ENCODE measurements at regions not wholly inside any gene's neighbourhood (a gene's known extent, or its start where the extent isn't known, plus 50 kb on each side); places are given as distances from the start of the nearest gene placed in this dataset.

- Histone ChIP-seq H3K4me2 (ENCODE audit: low read length) (no peak overlapping the region), H3K14ac (ENCODE audit: low read length) (no peak overlapping the region), H2BK120ac (ENCODE audit: insufficient read depth, low read length, poor library complexity) (no peak overlapping the region), H3K4ac (ENCODE audit: low read depth, low read length) (no peak overlapping the region), H3K18ac (ENCODE audit: low read length) (no peak overlapping the region), H3K9me3 (ENCODE audit: insufficient read depth, low read depth, low read length) (peaks cover 8% of the 10 kb centered on the region), H4K12ac (ENCODE audit: low read depth, low read length) (no peak overlapping the region), H3K27me3 (ENCODE audit: insufficient read depth, low read length) (no peaks in the 10 kb centered on the region), H2AFZ (ENCODE audit: insufficient read depth, low read length, poor library complexity) (no peak overlapping the region), H3K79me2 (ENCODE audit: control insufficient read depth, insufficient read depth, low read length, poor library complexity) (no peaks in the 10 kb centered on the region), H2BK5ac (ENCODE audit: low read depth, low read length, poor library complexity) (no peak overlapping the region), H2BK12ac (ENCODE audit: low read length) (no peak overlapping the region), H3K9ac (ENCODE audit: low read length) (no peak overlapping the region), H3K23ac (ENCODE audit: low read length) (no peak overlapping the region), H4K91ac (ENCODE audit: low read depth, low read length) (no peak overlapping the region), H4K8ac (ENCODE audit: low read depth, low read length) (no peak overlapping the region), H3K4me3 (ENCODE audit: low read depth, low read length) (no peak overlapping the region), H2AK5ac (ENCODE audit: low read length) (no peak overlapping the region), H3K36me3 (ENCODE audit: control insufficient read depth in 1 of 2, insufficient read depth in 2 of 2, low read length in 2 of 2) (no peaks in the 10 kb centered on the region), H3K4me1 (ENCODE audit: control insufficient read depth in 1 of 2, insufficient read depth in 2 of 2, low read length in 2 of 2) (no peaks in the 10 kb centered on the region), H3K79me1 (ENCODE audit: low read length) (no peaks in the 10 kb centered on the region), H3K27ac (ENCODE audit: low read depth, low read length) (no peak overlapping the region)
- no CpG with 5 or more reads among the region's 8 CpGs for WGBS (ENCODE audit: extremely low coverage, insufficient coverage, insufficient read length)
- no peak for DNase-seq
Observed at GRCh38 chr2:240215676-240216051, 75.2 kb upstream of the OTOS start.

GRCh38 chr2:240216167-240216566, 75.7 kb upstream of the OTOS start:
- no peak overlapping the region for H2BK5ac ChIP-seq (ENCODE audit: low read depth, low read length, poor library complexity)
- no peak overlapping the region for H3K18ac ChIP-seq (ENCODE audit: low read length)
- H3K4me2 ChIP-seq (ENCODE audit: low read length): no peak overlapping the region
- H3K27me3 ChIP-seq (ENCODE audit: insufficient read depth, low read length): no peaks in the 10 kb centered on the region
- no peak overlapping the region for H4K91ac ChIP-seq (ENCODE audit: low read depth, low read length)
- no peak overlapping the region for H2AK5ac ChIP-seq (ENCODE audit: low read length)
- no peak overlapping the region for H3K14ac ChIP-seq (ENCODE audit: low read length)
- no peaks in the 10 kb centered on the region for H3K79me1 ChIP-seq (ENCODE audit: low read length)
- no peak overlapping the region for H4K12ac ChIP-seq (ENCODE audit: low read depth, low read length)
- no peak overlapping the region for H3K9ac ChIP-seq (ENCODE audit: low read length)
- H2BK120ac ChIP-seq (ENCODE audit: insufficient read depth, low read length, poor library complexity): no peak overlapping the region
- no peak overlapping the region for H3K23ac ChIP-seq (ENCODE audit: low read length)
- no peak overlapping the region for H3K4me3 ChIP-seq (ENCODE audit: low read depth, low read length)
- no peak for DNase-seq
- no peak overlapping the region for H3K27ac ChIP-seq (ENCODE audit: low read depth, low read length)
- no peak overlapping the region for H2AFZ ChIP-seq (ENCODE audit: insufficient read depth, low read length, poor library complexity)
- WGBS (ENCODE audit: extremely low coverage, insufficient coverage, insufficient read length): no CpG with 5 or more reads among the region's 8 CpGs
- H3K4me1 ChIP-seq (ENCODE audit: control insufficient read depth in 1 of 2, insufficient read depth in 2 of 2, low read length in 2 of 2): no peaks in the 10 kb centered on the region
- H3K36me3 ChIP-seq (ENCODE audit: control insufficient read depth in 1 of 2, insufficient read depth in 2 of 2, low read length in 2 of 2): no peaks in the 10 kb centered on the region
- peaks cover 7% of the 10 kb centered on the region for H3K9me3 ChIP-seq (ENCODE audit: insufficient read depth, low read depth, low read length)
- H3K79me2 ChIP-seq (ENCODE audit: control insufficient read depth, insufficient read depth, low read length, poor library complexity): no peaks in the 10 kb centered on the region
- no peak overlapping the region for H3K4ac ChIP-seq (ENCODE audit: low read depth, low read length)
- no peak overlapping the region for H4K8ac ChIP-seq (ENCODE audit: low read depth, low read length)
- no peak overlapping the region for H2BK12ac ChIP-seq (ENCODE audit: low read length)

- Histone ChIP-seq H3K27me3 (ENCODE audit: insufficient read depth, low read length) (no peaks in the 10 kb centered on the region), H3K36me3 (ENCODE audit: control insufficient read depth in 1 of 2, insufficient read depth in 2 of 2, low read length in 2 of 2) (no peaks in the 10 kb centered on the region), H3K4me1 (ENCODE audit: control insufficient read depth in 1 of 2, insufficient read depth in 2 of 2, low read length in 2 of 2) (no peaks in the 10 kb centered on the region), H3K4ac (ENCODE audit: low read depth, low read length) (no peak overlapping the region), H3K27ac (ENCODE audit: low read depth, low read length) (no peak overlapping the region), H3K23ac (ENCODE audit: low read length) (no peak overlapping the region), H3K79me2 (ENCODE audit: control insufficient read depth, insufficient read depth, low read length, poor library complexity) (no peaks in the 10 kb centered on the region), H4K91ac (ENCODE audit: low read depth, low read length) (no peak overlapping the region), H3K4me2 (ENCODE audit: low read length) (no peak overlapping the region), H4K12ac (ENCODE audit: low read depth, low read length) (no peak overlapping the region), H2AFZ (ENCODE audit: insufficient read depth, low read length, poor library complexity) (no peak overlapping the region), H2BK12ac (ENCODE audit: low read length) (no peak overlapping the region), H3K79me1 (ENCODE audit: low read length) (no peaks in the 10 kb centered on the region), H3K9ac (ENCODE audit: low read length) (no peak overlapping the region), H3K18ac (ENCODE audit: low read length) (no peak overlapping the region), H4K8ac (ENCODE audit: low read depth, low read length) (no peak overlapping the region), H2BK120ac (ENCODE audit: insufficient read depth, low read length, poor library complexity) (no peak overlapping the region), H2BK5ac (ENCODE audit: low read depth, low read length, poor library complexity) (no peak overlapping the region), H3K9me3 (ENCODE audit: insufficient read depth, low read depth, low read length) (peaks cover 6% of the 10 kb centered on the region), H3K4me3 (ENCODE audit: low read depth, low read length) (peak overlapping the region; percentile 13), H3K14ac (ENCODE audit: low read length) (no peak overlapping the region), H2AK5ac (ENCODE audit: low read length) (no peak overlapping the region)
- no CpG with 5 or more reads among the region's 20 CpGs for WGBS (ENCODE audit: extremely low coverage, insufficient coverage, insufficient read length)
- DNase-seq: no peak
Observed at GRCh38 chr2:240217431-240218301, 77.2 kb upstream of the OTOS start.

GRCh38 chr2:240219208-240219890, 78.9 kb upstream of the OTOS start:
- WGBS (ENCODE audit: extremely low coverage, insufficient coverage, insufficient read length): no CpG with 5 or more reads among the region's 16 CpGs
- no peaks in the 10 kb centered on the region for H3K79me2 ChIP-seq (ENCODE audit: control insufficient read depth, insufficient read depth, low read length, poor library complexity)
- H2AK5ac ChIP-seq (ENCODE audit: low read length): no peak overlapping the region

More at GRCh38 chr2:240219208-240219890, 78.9 kb upstream of the OTOS start:
- Histone ChIP-seq H3K18ac (ENCODE audit: low read length) (no peak overlapping the region), H3K4ac (ENCODE audit: low read depth, low read length) (no peak overlapping the region), H3K4me3 (ENCODE audit: low read depth, low read length) (no peak overlapping the region), H3K9ac (ENCODE audit: low read length) (no peak overlapping the region), H3K9me3 (ENCODE audit: insufficient read depth, low read depth, low read length) (peaks cover 6% of the 10 kb centered on the region), H2AFZ (ENCODE audit: insufficient read depth, low read length, poor library complexity) (no peak overlapping the region), H3K14ac (ENCODE audit: low read length) (no peak overlapping the region), H2BK120ac (ENCODE audit: insufficient read depth, low read length, poor library complexity) (no peak overlapping the region), H3K4me2 (ENCODE audit: low read length) (no peak overlapping the region), H3K4me1 (ENCODE audit: control insufficient read depth in 1 of 2, insufficient read depth in 2 of 2, low read length in 2 of 2) (no peaks in the 10 kb centered on the region), H2BK12ac (ENCODE audit: low read length) (no peak overlapping the region), H2BK5ac (ENCODE audit: low read depth, low read length, poor library complexity) (no peak overlapping the region), H4K12ac (ENCODE audit: low read depth, low read length) (no peak overlapping the region), H3K36me3 (ENCODE audit: control insufficient read depth in 1 of 2, insufficient read depth in 2 of 2, low read length in 2 of 2) (no peaks in the 10 kb centered on the region), H3K27ac (ENCODE audit: low read depth, low read length) (no peak overlapping the region), H3K23ac (ENCODE audit: low read length) (no peak overlapping the region), H4K91ac (ENCODE audit: low read depth, low read length) (no peak overlapping the region), H3K27me3 (ENCODE audit: insufficient read depth, low read length) (no peaks in the 10 kb centered on the region), H3K79me1 (ENCODE audit: low read length) (no peaks in the 10 kb centered on the region), H4K8ac (ENCODE audit: low read depth, low read length) (no peak overlapping the region)
- DNase-seq: no peak
